ENCODE measurements at regions not wholly inside any gene's neighbourhood (a gene's known extent, or its start where the extent isn't known, plus 50 kb on each side); places are given as distances from the start of the nearest gene placed in this dataset.

GRCh38 chr2:14717131-14717530 lies 84.6 kb downstream of the LRATD1 start:
- Mint-ChIP-seq H3K9me3 (no peaks in the 10 kb centered on the region), H3K27me3 (no peaks in the 10 kb centered on the region), H3K4me3 (no peak overlapping the region), H3K27ac (no peak overlapping the region), H3K4me1 (ENCODE audit: low read depth) (no peaks in the 10 kb centered on the region), H3K36me3 (ENCODE audit: low read depth) (no peaks in the 10 kb centered on the region)
- ChIA-PET POLR2A (no interaction called here), CTCF (no interaction called here)
- no peak for ATAC-seq
- no peak for DNase-seq
- intact Hi-C loops (cut with micrococcal nuclease) = no loop called here
- no peak for TF ChIP-seq CTCF (IDR thresholded peaks at IDR 0.05)

DNA sequence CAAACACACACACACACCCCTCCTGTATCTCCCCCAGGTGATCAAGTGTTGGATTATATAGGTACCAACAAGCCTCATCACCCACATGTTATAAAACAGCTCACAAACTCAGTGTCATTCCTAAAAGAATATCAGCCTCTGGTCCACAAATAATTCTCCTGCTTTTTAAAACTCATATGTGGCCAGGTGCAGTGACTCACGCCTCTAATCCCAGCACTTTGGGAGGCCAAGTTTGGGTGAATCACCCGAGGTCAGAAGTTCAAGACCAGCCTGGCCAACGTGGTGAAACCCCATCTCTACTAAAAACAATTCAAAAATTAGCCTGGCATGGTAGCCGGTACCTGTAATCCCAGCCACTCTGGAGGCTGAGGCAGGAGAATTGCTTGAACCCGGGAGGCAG lies 87.8 kb downstream of the LRATD1 start:
- no peak for TF ChIP-seq CTCF (IDR thresholded peaks at IDR 0.05)
- H3K9me3 Mint-ChIP-seq = no peaks in the 10 kb centered on the region
- no peaks in the 10 kb centered on the region for H3K4me1 Mint-ChIP-seq (ENCODE audit: low read depth)
- CTCF ChIA-PET = no interaction called here
- no peak for ATAC-seq
- no peak overlapping the region for H3K4me3 Mint-ChIP-seq
- H3K27ac Mint-ChIP-seq = no peak overlapping the region
- H3K36me3 Mint-ChIP-seq (ENCODE audit: low read depth) = no peaks in the 10 kb centered on the region
- intact Hi-C loops (cut with micrococcal nuclease) = no loop called here
- DNase-seq = no peak
- no peaks in the 10 kb centered on the region for H3K27me3 Mint-ChIP-seq
- POLR2A ChIA-PET = no interaction called here

GRCh38 chr2:14720739-14721138 lies 88.2 kb downstream of the LRATD1 start:
- TF ChIP-seq CTCF (IDR thresholded peaks at IDR 0.05) = no peak
- Mint-ChIP-seq H3K9me3 (no peaks in the 10 kb centered on the region), H3K4me1 (ENCODE audit: low read depth) (no peaks in the 10 kb centered on the region), H3K27me3 (no peaks in the 10 kb centered on the region), H3K27ac (no peak overlapping the region), H3K36me3 (ENCODE audit: low read depth) (no peaks in the 10 kb centered on the region), H3K4me3 (no peak overlapping the region)
- intact Hi-C loops (cut with micrococcal nuclease) = no loop called here
- ChIA-PET POLR2A (no interaction called here), CTCF (no interaction called here)
- ATAC-seq (no peak), DNase-seq (no peak)

DNA sequence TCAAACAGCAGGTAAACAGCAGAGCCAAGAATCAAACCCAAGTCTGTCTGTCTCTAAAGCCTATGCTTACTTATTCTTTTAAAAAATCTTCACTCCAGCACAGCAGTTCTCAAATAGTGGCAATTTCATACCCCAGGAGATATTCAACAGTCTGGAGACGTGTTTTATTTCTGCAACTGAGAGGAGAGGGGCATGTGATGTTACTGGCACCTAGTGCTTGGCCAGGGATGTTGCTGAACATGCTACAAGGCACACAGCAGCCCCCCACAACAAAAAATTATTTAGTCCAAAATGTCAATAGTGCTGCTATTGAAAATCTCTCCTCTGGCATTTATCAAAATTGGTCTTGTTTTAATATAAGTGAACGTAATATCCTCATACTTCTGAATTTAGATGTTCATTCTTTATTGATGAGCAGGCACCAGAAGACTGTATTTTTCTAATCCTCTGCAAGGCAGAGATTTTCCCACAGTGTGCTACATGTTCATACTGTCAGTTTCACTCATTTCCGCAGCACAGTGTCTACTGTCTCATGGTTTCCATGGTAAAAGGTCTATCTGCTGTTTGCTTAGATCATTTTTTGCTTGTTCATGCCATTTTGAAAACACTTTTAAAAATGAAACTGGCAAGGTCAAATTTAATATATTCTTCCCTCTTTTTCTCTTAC lies 90.5 kb downstream of the LRATD1 start:
- POLR2A ChIA-PET = no interaction called here
- Mint-ChIP-seq H3K27me3 (no peaks in the 10 kb centered on the region), H3K27ac (no peak overlapping the region), H3K9me3 (no peaks in the 10 kb centered on the region), H3K4me1 (ENCODE audit: low read depth) (no peaks in the 10 kb centered on the region), H3K4me3 (no peak overlapping the region), H3K36me3 (ENCODE audit: low read depth) (no peaks in the 10 kb centered on the region)
- ATAC-seq = no peak
- CTCF ChIA-PET = no interaction called here
- no peak for TF ChIP-seq CTCF (IDR thresholded peaks at IDR 0.05)
- no peak for DNase-seq
- intact Hi-C loops (cut with micrococcal nuclease) = no loop called here

GRCh38 chr2:14723684-14724083 lies 91.2 kb downstream of the LRATD1 start:
- DNase-seq = no peak
- Mint-ChIP-seq H3K27ac (no peak overlapping the region), H3K4me3 (no peak overlapping the region), H3K27me3 (no peaks in the 10 kb centered on the region), H3K9me3 (no peaks in the 10 kb centered on the region), H3K4me1 (ENCODE audit: low read depth) (no peaks in the 10 kb centered on the region), H3K36me3 (ENCODE audit: low read depth) (no peaks in the 10 kb centered on the region)
- intact Hi-C loops (cut with micrococcal nuclease) = no loop called here
- ChIA-PET POLR2A (interaction anchor here (1.1 kb wide), 1 partner anchor 16 kb away, joined by 3 read pairs; no protein-coding TSS in a partner anchor), CTCF (no interaction called here)
- no peak for ATAC-seq
- no peak for TF ChIP-seq CTCF (IDR thresholded peaks at IDR 0.05)
